ENCODE measurements at regions not wholly inside any gene's neighbourhood (a gene's known extent, or its start where the extent isn't known, plus 50 kb on each side); places are given as distances from the start of the nearest gene placed in this dataset.
"Not testable (repeated sequence)": the region's sequence is repeated elsewhere in the genome, so short reads cannot be mapped to it uniquely, and the experiment has no call there.

GRCh38 chr3:20563251-20563650 is 377.2 kb upstream of the SGO1 start:
- TF ChIP-seq ZFX (IDR thresholded peaks at IDR 0.05): no peak
- TF ChIP-seq, protein P1, sequence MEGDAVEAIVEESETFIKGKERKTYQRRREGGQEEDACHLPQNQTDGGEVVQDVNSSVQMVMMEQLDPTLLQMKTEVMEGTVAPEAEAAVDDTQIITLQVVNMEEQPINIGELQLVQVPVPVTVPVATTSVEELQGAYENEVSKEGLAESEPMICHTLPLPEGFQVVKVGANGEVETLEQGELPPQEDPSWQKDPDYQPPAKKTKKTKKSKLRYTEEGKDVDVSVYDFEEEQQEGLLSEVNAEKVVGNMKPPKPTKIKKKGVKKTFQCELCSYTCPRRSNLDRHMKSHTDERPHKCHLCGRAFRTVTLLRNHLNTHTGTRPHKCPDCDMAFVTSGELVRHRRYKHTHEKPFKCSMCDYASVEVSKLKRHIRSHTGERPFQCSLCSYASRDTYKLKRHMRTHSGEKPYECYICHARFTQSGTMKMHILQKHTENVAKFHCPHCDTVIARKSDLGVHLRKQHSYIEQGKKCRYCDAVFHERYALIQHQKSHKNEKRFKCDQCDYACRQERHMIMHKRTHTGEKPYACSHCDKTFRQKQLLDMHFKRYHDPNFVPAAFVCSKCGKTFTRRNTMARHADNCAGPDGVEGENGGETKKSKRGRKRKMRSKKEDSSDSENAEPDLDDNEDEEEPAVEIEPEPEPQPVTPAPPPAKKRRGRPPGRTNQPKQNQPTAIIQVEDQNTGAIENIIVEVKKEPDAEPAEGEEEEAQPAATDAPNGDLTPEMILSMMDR (conservative IDR thresholded peaks at IDR 0.05): no peak
- no peak overlapping the region for H3K27ac ChIP-seq

GRCh38 chr3:20561166-20561565 is 375.2 kb upstream of the SGO1 start:
- H3K27ac ChIP-seq: no peak overlapping the region
- TF ChIP-seq, protein P1 (conservative IDR thresholded peaks at IDR 0.05): no peak
- no peak for TF ChIP-seq ZFX (IDR thresholded peaks at IDR 0.05)

GRCh38 chr3:20560446-20560845 is 374.4 kb upstream of the SGO1 start:
- not testable (repeated sequence) for H3K27ac ChIP-seq

GRCh38 chr3:20558161-20558560 is 372.2 kb upstream of the SGO1 start:
- no peak overlapping the region for H3K27ac ChIP-seq
- TF ChIP-seq, protein P1 (conservative IDR thresholded peaks at IDR 0.05): no peak
- no peak for TF ChIP-seq ZFX (IDR thresholded peaks at IDR 0.05)

DNA sequence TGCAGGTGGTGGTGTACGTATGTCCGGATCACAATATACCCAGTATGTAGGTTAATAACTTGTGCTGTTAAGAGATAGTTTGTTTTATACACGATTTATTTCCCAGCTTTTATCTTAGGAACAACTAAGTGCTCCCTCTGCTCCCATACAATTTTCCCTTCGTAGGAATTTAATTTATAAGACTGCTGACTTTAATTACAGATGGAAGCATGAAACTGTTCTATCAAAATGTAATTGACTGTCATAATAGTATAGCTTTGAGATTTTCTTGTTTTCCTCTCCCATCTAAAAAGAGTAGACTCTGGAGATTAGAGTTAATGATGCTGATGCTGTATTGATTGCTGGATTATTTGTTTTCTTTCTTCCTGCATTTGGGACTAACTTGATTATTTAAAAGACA is 370.7 kb upstream of the SGO1 start:
- no peak for TF ChIP-seq ZFX (IDR thresholded peaks at IDR 0.05)
- TF ChIP-seq, protein P1 (conservative IDR thresholded peaks at IDR 0.05): no peak
- no peak overlapping the region for H3K27ac ChIP-seq

- no peak for TF ChIP-seq ZFX (IDR thresholded peaks at IDR 0.05)
- TF ChIP-seq, protein P1 (conservative IDR thresholded peaks at IDR 0.05): peak; percentile 22
- H3K27ac ChIP-seq: no peak overlapping the region
Measured at GRCh38 chr3:20552605-20553275, 366.7 kb upstream of the SGO1 start.

DNA sequence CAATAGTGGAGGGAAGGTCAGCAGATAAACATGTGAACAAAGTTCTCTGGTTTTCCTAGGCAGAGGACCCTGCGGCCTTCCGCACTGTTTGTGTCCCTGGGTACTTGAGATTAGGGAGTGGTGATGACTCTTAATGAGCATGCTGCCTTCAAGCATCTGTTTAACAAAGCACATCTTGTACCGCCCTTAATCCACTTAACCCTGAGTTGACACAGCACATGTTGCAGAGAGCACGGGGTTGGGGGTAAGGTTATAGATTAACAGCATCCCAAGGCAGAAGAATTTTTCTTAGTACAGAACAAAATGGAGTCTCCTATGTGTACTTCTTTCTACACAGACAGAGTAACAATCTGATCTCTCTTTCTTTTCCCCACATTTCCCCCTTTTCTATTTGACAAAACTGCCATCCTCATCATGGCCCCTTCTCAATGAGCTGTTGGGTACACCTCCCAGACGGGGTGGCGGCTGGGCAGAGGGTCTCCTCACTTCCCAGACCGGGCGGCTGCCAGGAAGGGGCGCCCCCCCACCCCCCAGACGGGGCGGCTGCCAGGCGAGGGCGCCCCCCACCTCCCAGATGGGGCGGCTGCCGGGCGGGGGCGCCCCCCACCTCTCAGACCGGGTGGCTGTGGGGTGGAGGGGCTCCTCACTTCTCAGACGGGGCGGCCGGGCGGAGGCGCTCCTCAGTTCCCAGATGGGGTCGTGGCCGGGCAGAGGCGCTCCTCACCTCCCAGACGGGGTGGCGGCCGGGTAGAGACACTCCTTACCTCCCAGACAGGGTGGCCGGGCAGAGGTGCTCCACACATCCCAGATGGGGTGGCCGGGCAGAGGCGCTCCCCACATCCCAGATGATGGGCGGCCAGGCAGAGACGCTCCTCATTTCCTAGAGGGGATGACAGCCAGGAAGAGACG is 361.6 kb upstream of the SGO1 start:
- H3K27ac ChIP-seq: not testable (repeated sequence)

DNA sequence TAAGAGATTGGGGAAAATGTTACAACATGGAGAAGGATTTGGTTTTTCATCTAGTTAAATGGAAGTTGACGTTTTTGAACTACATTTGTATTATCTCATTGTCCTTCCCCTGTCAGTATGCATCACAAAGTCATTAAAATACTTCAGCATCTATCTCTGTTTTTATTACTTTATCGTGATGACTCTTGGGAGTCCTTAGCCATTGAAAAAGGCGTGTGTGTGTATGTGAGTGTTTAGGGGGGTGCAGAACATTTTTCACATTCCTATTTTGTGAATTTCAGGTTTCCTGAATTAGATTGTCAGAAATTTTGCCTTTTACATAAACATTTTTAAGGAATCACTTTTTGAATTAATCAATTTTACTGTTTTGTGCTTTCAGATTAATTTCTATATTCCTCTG is 360.6 kb upstream of the SGO1 start:
- no peak for TF ChIP-seq ZFX (IDR thresholded peaks at IDR 0.05)
- TF ChIP-seq, protein P1 (conservative IDR thresholded peaks at IDR 0.05): no peak
- H3K27ac ChIP-seq: no peak overlapping the region

Measured in C4-2B (cell line).